ENCODE measurements at regions not wholly inside any gene's neighbourhood (a gene's known extent, or its start where the extent isn't known, plus 50 kb on each side); places are given as distances from the start of the nearest gene placed in this dataset.

GRCh38 chr19:5211217-5211822 lies 129.3 kb downstream of the PTPRS start:
- TF ChIP-seq ZFP3 (CRISPR knock-in tag; IDR thresholded peaks at IDR 0.05), result no peak
- TF ChIP-seq, protein P1, sequence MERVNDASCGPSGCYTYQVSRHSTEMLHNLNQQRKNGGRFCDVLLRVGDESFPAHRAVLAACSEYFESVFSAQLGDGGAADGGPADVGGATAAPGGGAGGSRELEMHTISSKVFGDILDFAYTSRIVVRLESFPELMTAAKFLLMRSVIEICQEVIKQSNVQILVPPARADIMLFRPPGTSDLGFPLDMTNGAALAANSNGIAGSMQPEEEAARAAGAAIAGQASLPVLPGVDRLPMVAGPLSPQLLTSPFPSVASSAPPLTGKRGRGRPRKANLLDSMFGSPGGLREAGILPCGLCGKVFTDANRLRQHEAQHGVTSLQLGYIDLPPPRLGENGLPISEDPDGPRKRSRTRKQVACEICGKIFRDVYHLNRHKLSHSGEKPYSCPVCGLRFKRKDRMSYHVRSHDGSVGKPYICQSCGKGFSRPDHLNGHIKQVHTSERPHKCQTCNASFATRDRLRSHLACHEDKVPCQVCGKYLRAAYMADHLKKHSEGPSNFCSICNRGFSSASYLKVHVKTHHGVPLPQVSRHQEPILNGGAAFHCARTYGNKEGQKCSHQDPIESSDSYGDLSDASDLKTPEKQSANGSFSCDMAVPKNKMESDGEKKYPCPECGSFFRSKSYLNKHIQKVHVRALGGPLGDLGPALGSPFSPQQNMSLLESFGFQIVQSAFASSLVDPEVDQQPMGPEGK (CRISPR knock-in tag; IDR thresholded peaks at IDR 0.05; ENCODE audit: borderline replicate concordance), result no peak
- no peak for TF ChIP-seq GLIS3 (CRISPR knock-in tag; IDR thresholded peaks at IDR 0.05)
- no peak for TF ChIP-seq ZFP30 (CRISPR knock-in tag; IDR thresholded peaks at IDR 0.05)
- TF ChIP-seq CREB5 (CRISPR knock-in tag; IDR thresholded peaks at IDR 0.05; ENCODE audit: low read depth), result no peak
- no peak for TF ChIP-seq RARB (CRISPR knock-in tag; IDR thresholded peaks at IDR 0.05)
- TF ChIP-seq CSRNP3 (CRISPR knock-in tag; IDR thresholded peaks at IDR 0.05), result no peak
- TF ChIP-seq, protein P2, sequence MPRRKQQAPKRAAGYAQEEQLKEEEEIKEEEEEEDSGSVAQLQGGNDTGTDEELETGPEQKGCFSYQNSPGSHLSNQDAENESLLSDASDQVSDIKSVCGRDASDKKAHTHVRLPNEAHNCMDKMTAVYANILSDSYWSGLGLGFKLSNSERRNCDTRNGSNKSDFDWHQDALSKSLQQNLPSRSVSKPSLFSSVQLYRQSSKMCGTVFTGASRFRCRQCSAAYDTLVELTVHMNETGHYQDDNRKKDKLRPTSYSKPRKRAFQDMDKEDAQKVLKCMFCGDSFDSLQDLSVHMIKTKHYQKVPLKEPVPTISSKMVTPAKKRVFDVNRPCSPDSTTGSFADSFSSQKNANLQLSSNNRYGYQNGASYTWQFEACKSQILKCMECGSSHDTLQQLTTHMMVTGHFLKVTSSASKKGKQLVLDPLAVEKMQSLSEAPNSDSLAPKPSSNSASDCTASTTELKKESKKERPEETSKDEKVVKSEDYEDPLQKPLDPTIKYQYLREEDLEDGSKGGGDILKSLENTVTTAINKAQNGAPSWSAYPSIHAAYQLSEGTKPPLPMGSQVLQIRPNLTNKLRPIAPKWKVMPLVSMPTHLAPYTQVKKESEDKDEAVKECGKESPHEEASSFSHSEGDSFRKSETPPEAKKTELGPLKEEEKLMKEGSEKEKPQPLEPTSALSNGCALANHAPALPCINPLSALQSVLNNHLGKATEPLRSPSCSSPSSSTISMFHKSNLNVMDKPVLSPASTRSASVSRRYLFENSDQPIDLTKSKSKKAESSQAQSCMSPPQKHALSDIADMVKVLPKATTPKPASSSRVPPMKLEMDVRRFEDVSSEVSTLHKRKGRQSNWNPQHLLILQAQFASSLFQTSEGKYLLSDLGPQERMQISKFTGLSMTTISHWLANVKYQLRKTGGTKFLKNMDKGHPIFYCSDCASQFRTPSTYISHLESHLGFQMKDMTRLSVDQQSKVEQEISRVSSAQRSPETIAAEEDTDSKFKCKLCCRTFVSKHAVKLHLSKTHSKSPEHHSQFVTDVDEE (CRISPR knock-in tag; IDR thresholded peaks at IDR 0.05), result no peak
- no peak for TF ChIP-seq ARNTL (CRISPR knock-in tag; IDR thresholded peaks at IDR 0.05; ENCODE audit: borderline replicate concordance, low read depth)
